IMR-90 (cell line): ENCODE measurements at regions not wholly inside any gene's neighbourhood (a gene's known extent, or its start where the extent isn't known, plus 50 kb on each side); places are given as distances from the start of the nearest gene placed in this dataset.

Source experiments
- ATAC-seq: fragments of 200-7000 bp; cut with Tn5 transposase; 2 replicates; pipeline ENCODE4 v1.9.1; 2020; ENCODE audit warnings: low read depth, mild to moderate bottlenecking, moderate library complexity
- BruUV-seq: library from RNA; stranded (reverse); fragments of 400-500 nt; replicated peaks from 2 replicates; lab custom pipeline; 2021; lab: Mats Ljungman, UMichigan
- CTCF ChIA-PET: fragments of 300-600 bp; formaldehyde crosslinking; extraction: SDS; loops from one replicate; lab custom pipeline; 2021; ENCODE audit warnings: antibody characterized with exemption; lab: Yijun Ruan, JAX
- POLR2A ChIA-PET: fragments of 300-600 bp; sonication (Branson Sonifier 250); formaldehyde crosslinking; loops from one replicate; lab custom pipeline; 2022; ENCODE audit warnings: antibody characterized with exemption; ENCODE audit not compliant: unreplicated experiment; lab: Charles Lee
- DNase-seq: peaks from one replicate; pipeline ENCODE4 v3.0.0; 2013
- H2AFZ ChIP-seq: replicated peaks from 2 replicates; pipeline ENCODE3; 2013; ENCODE audit warnings: low read length, mild to moderate bottlenecking; ENCODE audit not compliant: poor library complexity
- H2AK5ac ChIP-seq: 2 replicates; pipeline ENCODE4 v1.6.1; 2013; ENCODE audit warnings: low read depth, low read length, inconsistent platforms
- H2AK9ac ChIP-seq: replicated peaks from 2 replicates; pipeline ENCODE3; 2013; ENCODE audit warnings: mild to moderate bottlenecking, low read depth, low read length, moderate library complexity; ENCODE audit not compliant: poor library complexity
- H2BK120ac ChIP-seq: 2 replicates; pipeline ENCODE4 v1.6.1; 2013; ENCODE audit warnings: low read depth, low read length, inconsistent platforms
- H2BK15ac ChIP-seq: 3 replicates; pipeline ENCODE4 v1.6.1; 2013; ENCODE audit warnings: low read depth, low read length, inconsistent platforms
- H2BK20ac ChIP-seq: 2 replicates; pipeline ENCODE4 v1.6.1; 2013; ENCODE audit warnings: low read depth, mild to moderate bottlenecking, inconsistent platforms, low read length, moderate library complexity
- H2BK5ac ChIP-seq: 2 replicates; pipeline ENCODE4 v1.6.1; 2013; ENCODE audit warnings: mild to moderate bottlenecking, low read depth, low read length, inconsistent platforms; ENCODE audit not compliant: poor library complexity, severe bottlenecking
- H3K14ac ChIP-seq: replicated peaks from 2 replicates; pipeline ENCODE4 v1.6.1; 2013; ENCODE audit warnings: low read depth, low read length, inconsistent platforms
- H3K18ac ChIP-seq: 2 replicates; pipeline ENCODE4 v1.6.1; 2013; ENCODE audit warnings: low read depth, low read length, control low read depth
- H3K23ac ChIP-seq: 2 replicates; pipeline ENCODE4 v1.6.1; 2013; ENCODE audit warnings: low read depth, low read length, inconsistent platforms
- H3K27ac ChIP-seq: 2 replicates; pipeline ENCODE4 v1.5.1; 2013; ENCODE audit warnings: mild to moderate bottlenecking, control low read depth, low read length; ENCODE audit not compliant: insufficient read depth
- H3K27me3 ChIP-seq: 2 replicates; pipeline ENCODE4 v1.6.1; 2013; ENCODE audit warnings: low read length; ENCODE audit not compliant: control insufficient read depth, insufficient read depth
- H3K36me3 ChIP-seq: 2 replicates; pipeline ENCODE4 v1.6.1; 2013; ENCODE audit warnings: low read length, mixed read lengths; ENCODE audit not compliant: control insufficient read depth, insufficient read depth
- H3K4ac ChIP-seq: 2 replicates; pipeline ENCODE4 v1.6.1; 2013; ENCODE audit warnings: low read depth, low read length, inconsistent platforms
- H3K4me1 ChIP-seq: 2 replicates; pipeline ENCODE4 v1.6.1; 2013; ENCODE audit warnings: low read length, mixed read lengths; ENCODE audit not compliant: control insufficient read depth, insufficient read depth
- H3K4me2 ChIP-seq: 2 replicates; pipeline ENCODE4 v1.6.1; 2013; ENCODE audit warnings: low read depth, mild to moderate bottlenecking, control low read depth, low read length, moderate library complexity
- H3K4me3 ChIP-seq: 2 replicates; pipeline ENCODE4 v1.5.1; 2013; ENCODE audit warnings: low read depth, mild to moderate bottlenecking, control low read depth, low read length, moderate library complexity; ENCODE audit not compliant: insufficient read depth
- H3K56ac ChIP-seq: 2 replicates; pipeline ENCODE4 v1.6.1; 2013; ENCODE audit warnings: low read length, inconsistent platforms; ENCODE audit not compliant: insufficient read depth; ENCODE audit errors: extremely low read depth
- H3K79me1 ChIP-seq, 2 experiments: 2 replicates each; pipeline ENCODE4 v1.6.1; 2013; ENCODE audit warnings: low read length in 2 of 2, inconsistent platforms in 1 of 2, low read depth in 1 of 2
- H3K9ac ChIP-seq: 2 replicates; pipeline ENCODE4 v1.6.1; 2013; ENCODE audit warnings: low read depth, low read length, control low read depth
- H3K9me1 ChIP-seq: 2 replicates; pipeline ENCODE4 v1.6.1; 2013; ENCODE audit warnings: low read length, inconsistent platforms; ENCODE audit not compliant: insufficient read depth
- H3K9me3 ChIP-seq: 2 replicates; pipeline ENCODE4 v1.6.1; 2013; ENCODE audit warnings: low read length; ENCODE audit not compliant: control insufficient read depth, insufficient read depth
- H4K20me1 ChIP-seq: 2 replicates; pipeline ENCODE4 v1.6.1; 2013; ENCODE audit warnings: low read length, inconsistent platforms; ENCODE audit not compliant: insufficient read depth
- H4K5ac ChIP-seq: 2 replicates; pipeline ENCODE4 v1.6.1; 2013; ENCODE audit warnings: mild to moderate bottlenecking, low read depth, low read length, control low read depth
- H4K8ac ChIP-seq, 2 experiments: 2 replicates each; pipeline ENCODE4 v1.6.1; 2013; ENCODE audit warnings: low read depth in 2 of 2, low read length in 2 of 2, control low read depth in 1 of 2, inconsistent platforms in 1 of 2
- H4K91ac ChIP-seq: 2 replicates; pipeline ENCODE4 v1.6.1; 2013; ENCODE audit warnings: low read depth, low read length, inconsistent platforms; ENCODE audit not compliant: insufficient read depth
- BHLHE40 ChIP-seq: fragments of 150-350 bp; IDR thresholded peaks from 2 replicates; pipeline ENCODE4 v1.6.1; 2016; ENCODE audit warnings: mild to moderate bottlenecking, low read depth, low read length
- CEBPB ChIP-seq: IDR thresholded peaks from 2 replicates; pipeline ENCODE4 v1.6.1; 2012; ENCODE audit warnings: low read depth, low read length, improper control_type of control experiment
- CHD1 ChIP-seq: IDR thresholded peaks from 2 replicates; pipeline ENCODE4 v1.6.1; 2012; ENCODE audit warnings: low read depth, low read length, improper control_type of control experiment
- ELK1 ChIP-seq: fragments of 150-350 bp; IDR thresholded peaks from 2 replicates; pipeline ENCODE4 v1.6.1; 2016; ENCODE audit warnings: low read depth, mild to moderate bottlenecking, low read length, moderate library complexity, borderline replicate concordance
- FOS ChIP-seq: fragments of 150-350 bp; IDR thresholded peaks from 2 replicates; pipeline ENCODE4 v1.6.1; 2016; ENCODE audit warnings: low read depth, low read length
- MXI1 ChIP-seq: IDR thresholded peaks from 2 replicates; pipeline ENCODE4 v1.6.1; 2012; ENCODE audit warnings: low read depth, mild to moderate bottlenecking, low read length, moderate library complexity, borderline replicate concordance
- NFE2L2 ChIP-seq: fragments of 150-350 bp; IDR thresholded peaks from 2 replicates; pipeline ENCODE4 v1.6.1; 2016; ENCODE audit warnings: low read depth, mild to moderate bottlenecking, low read length
- RAD21 ChIP-seq: IDR thresholded peaks from 2 replicates; pipeline ENCODE4 v1.6.1; 2012; ENCODE audit warnings: low read length, improper control_type of control experiment
- RFX5 ChIP-seq: IDR thresholded peaks from 2 replicates; pipeline ENCODE4 v1.8.0; 2012; ENCODE audit warnings: low read depth, mild to moderate bottlenecking, low read length, moderate library complexity
- SMC3 ChIP-seq: fragments of 150-350 bp; IDR thresholded peaks from 2 replicates; pipeline ENCODE4 v1.6.1; 2016; ENCODE audit warnings: low read depth, mild to moderate bottlenecking, antibody characterized with exemption, low read length, moderate library complexity
- WGBS, 2 experiments: methylation state at CpG; one replicate each; pipeline versions ENCODE4 v1.1.5 to v1.1.7; 2013; ENCODE audit warnings: missing lambda C conversion rate in 2 of 2; ENCODE audit not compliant: insufficient read length in 1 of 2; ENCODE audit errors: extremely low coverage in 2 of 2; 5-methylcytosine and 5-hydroxymethylcytosine counted together
- dilution Hi-C: fragments of 300-500 bp; cut with HindIII; formaldehyde crosslinking; loops from one replicate; pipeline ENCODE4 v1.14.3; 2018; ENCODE audit warnings: low sequenced_read_pairs; ENCODE audit not compliant: unreplicated experiment
- in situ Hi-C: fragments of 300-500 bp; cut with MboI; formaldehyde crosslinking; loops from 3 replicates; pipeline ENCODE4 v1.14.3; 2019; ENCODE audit warnings: low sequenced_read_pairs, inconsistent platforms, mixed read lengths
- intact Hi-C: fragments of 100-400 bp; cut with micrococcal nuclease; formaldehyde crosslinking; loops from 2 replicates; pipeline ENCODE4 v1.10.0; 2022
- TF ChIP-seq, protein P1 (sequence below): conservative IDR thresholded peaks from 2 replicates; pipeline ENCODE4 v1.5.1; 2012; ENCODE audit warnings: mild to moderate bottlenecking, low read depth, low read length, improper control_type of control experiment

DNA sequence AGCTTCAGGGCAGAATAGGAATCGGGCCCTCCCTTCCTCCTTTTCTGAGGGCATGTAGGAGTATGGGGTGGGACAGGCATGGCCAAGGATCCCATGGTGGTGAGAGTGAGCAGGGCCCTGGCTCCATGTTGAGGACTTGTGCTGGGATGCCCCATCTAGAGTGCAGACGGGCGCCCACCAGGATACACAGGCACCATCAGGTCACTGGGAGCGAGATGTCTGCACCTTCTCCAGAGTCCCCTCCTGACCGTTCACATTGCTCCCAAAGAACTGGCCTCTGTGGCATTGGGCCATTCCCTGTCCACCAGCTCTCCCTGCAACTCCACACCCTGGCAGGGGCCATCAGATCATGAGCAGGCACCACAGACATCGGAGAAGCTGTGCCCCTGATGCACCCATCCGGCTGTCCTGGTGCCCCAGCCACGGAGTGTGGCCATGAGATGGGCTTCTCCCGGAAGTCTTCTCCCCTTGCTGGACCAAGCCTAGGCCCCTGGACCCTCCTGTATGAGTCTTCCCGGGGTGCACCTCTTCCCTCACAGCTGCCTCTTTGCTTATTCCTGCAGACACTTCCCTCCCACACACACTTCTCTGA is 195.0 kb downstream of the IRX2 start:
- intact Hi-C loops (no loop called here), in situ Hi-C loops (no loop called here), dilution Hi-C loops (no loop called here)
- no peak overlapping the region for H2BK120ac ChIP-seq
- no peaks in the 10 kb centered on the region for H4K20me1 ChIP-seq
- no peaks in the 10 kb centered on the region for H3K27me3 ChIP-seq
- no peak overlapping the region for H4K91ac ChIP-seq
- H3K9me3 ChIP-seq: peaks cover 32% of the 10 kb centered on the region
- no peak overlapping the region for H3K4me2 ChIP-seq
- no peak overlapping the region for H3K56ac ChIP-seq
- no peaks in the 10 kb centered on the region for H3K4me1 ChIP-seq
- H3K27ac ChIP-seq: no peak overlapping the region
- ATAC-seq (no peak), DNase-seq (no peak)
- no peak overlapping the region for H3K9ac ChIP-seq
- H2AK5ac ChIP-seq: no peak overlapping the region
- no peak overlapping the region for H3K4me3 ChIP-seq
- no peak overlapping the region for H2BK15ac ChIP-seq
- H4K5ac ChIP-seq: no peak overlapping the region
- no peak overlapping the region for H3K14ac ChIP-seq
- no peak overlapping the region for H3K4ac ChIP-seq
- H4K8ac ChIP-seq: no peak overlapping the region
- no peak overlapping the region for H2BK20ac ChIP-seq
- TF ChIP-seq RAD21: no peak
- TF ChIP-seq MXI1: no peak
- TF ChIP-seq CHD1: no peak
- TF ChIP-seq BHLHE40: no peak
- TF ChIP-seq SMC3: no peak
- no peak for TF ChIP-seq CEBPB
- no peak for TF ChIP-seq NFE2L2
- TF ChIP-seq RFX5: no peak
- TF ChIP-seq FOS: no peak
- TF ChIP-seq ELK1: no peak
- TF ChIP-seq, protein P1, sequence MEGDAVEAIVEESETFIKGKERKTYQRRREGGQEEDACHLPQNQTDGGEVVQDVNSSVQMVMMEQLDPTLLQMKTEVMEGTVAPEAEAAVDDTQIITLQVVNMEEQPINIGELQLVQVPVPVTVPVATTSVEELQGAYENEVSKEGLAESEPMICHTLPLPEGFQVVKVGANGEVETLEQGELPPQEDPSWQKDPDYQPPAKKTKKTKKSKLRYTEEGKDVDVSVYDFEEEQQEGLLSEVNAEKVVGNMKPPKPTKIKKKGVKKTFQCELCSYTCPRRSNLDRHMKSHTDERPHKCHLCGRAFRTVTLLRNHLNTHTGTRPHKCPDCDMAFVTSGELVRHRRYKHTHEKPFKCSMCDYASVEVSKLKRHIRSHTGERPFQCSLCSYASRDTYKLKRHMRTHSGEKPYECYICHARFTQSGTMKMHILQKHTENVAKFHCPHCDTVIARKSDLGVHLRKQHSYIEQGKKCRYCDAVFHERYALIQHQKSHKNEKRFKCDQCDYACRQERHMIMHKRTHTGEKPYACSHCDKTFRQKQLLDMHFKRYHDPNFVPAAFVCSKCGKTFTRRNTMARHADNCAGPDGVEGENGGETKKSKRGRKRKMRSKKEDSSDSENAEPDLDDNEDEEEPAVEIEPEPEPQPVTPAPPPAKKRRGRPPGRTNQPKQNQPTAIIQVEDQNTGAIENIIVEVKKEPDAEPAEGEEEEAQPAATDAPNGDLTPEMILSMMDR: no peak
- no peaks in the 10 kb centered on the region for H3K79me1 ChIP-seq
- CTCF ChIA-PET: no interaction called here
- H2AK9ac ChIP-seq: no peak overlapping the region
- H2BK5ac ChIP-seq: no peak overlapping the region
- no peaks in the 10 kb centered on the region for H3K9me1 ChIP-seq
- no peak overlapping the region for H3K23ac ChIP-seq
- H3K18ac ChIP-seq: no peak overlapping the region
- 60% methylated on average over 5 of the region's 10 CpGs; no CpG with 5 or more reads in 1 of the 2 experiments for WGBS, 2 experiments
- POLR2A ChIA-PET: no interaction called here
- H3K36me3 ChIP-seq: no peaks in the 10 kb centered on the region
- no peak overlapping the region for H2AFZ ChIP-seq
- no TSS peak for BruUV-seq
